Lung (tissue), 9 donors: ENCODE measurements at regions not wholly inside any gene's neighbourhood (a gene's known extent, or its start where the extent isn't known, plus 50 kb on each side); places are given as distances from the start of the nearest gene placed in this dataset.
"Not testable (repeated sequence)": the region's sequence is repeated elsewhere in the genome, so short reads cannot be mapped to it uniquely, and the experiment has no call there.

Experiments used
- ATAC-seq: fragments of 200-7000 bp; cut with Tn5 transposase; one replicate; pipeline ENCODE4 v1.9.1; 2020; ENCODE audit warnings: moderate number of reproducible peaks; ENCODE audit not compliant: insufficient read depth, low FRiP score
- DNase-seq, 3 donors: peaks; one replicate each; pipeline ENCODE4 v3.0.0-alpha.2; 2013 to 2017
- H3K27ac ChIP-seq, 2 donors: one replicate each; pipeline ENCODE4 v1.5.1; 2013; ENCODE audit warnings: mild to moderate bottlenecking in 2 of 2, moderate library complexity in 2 of 2, control low read depth in 1 of 2, inconsistent platforms in 1 of 2, low read depth in 1 of 2, low read length in 1 of 2
- H3K27me3 ChIP-seq, 3 donors: one replicate each; pipeline ENCODE4 v1.5.1; 2013; ENCODE audit warnings: low read length in 2 of 3; ENCODE audit not compliant: control insufficient read depth in 3 of 3, insufficient read depth in 3 of 3
- H3K36me3 ChIP-seq, 4 donors: one replicate each; pipeline ENCODE4 v1.5.1; 2013; ENCODE audit warnings: low read length in 4 of 4, mild to moderate bottlenecking in 1 of 4, moderate library complexity in 1 of 4; ENCODE audit not compliant: control insufficient read depth in 4 of 4, insufficient read depth in 4 of 4
- H3K4me1 ChIP-seq, 5 donors: one replicate each; pipeline ENCODE4 v1.5.1; 2013; ENCODE audit warnings: low read length in 5 of 5, mild to moderate bottlenecking in 2 of 5, moderate library complexity in 1 of 5; ENCODE audit not compliant: control insufficient read depth in 5 of 5, insufficient read depth in 5 of 5
- H3K4me3 ChIP-seq: one replicate; pipeline ENCODE4 v1.5.1; 2013; ENCODE audit warnings: mild to moderate bottlenecking, control low read depth, moderate library complexity
- H3K9ac ChIP-seq, 2 donors: one replicate each; pipeline ENCODE4 v1.5.1; 2013; ENCODE audit warnings: low read length in 2 of 2, control low read depth in 1 of 2; ENCODE audit not compliant: insufficient read depth in 1 of 2
- H3K9me3 ChIP-seq, 4 donors: one replicate each; pipeline ENCODE4 v1.5.1; 2013; ENCODE audit warnings: low read length in 3 of 4, mild to moderate bottlenecking in 1 of 4, moderate library complexity in 1 of 4; ENCODE audit not compliant: control insufficient read depth in 4 of 4, insufficient read depth in 3 of 4
- WGBS, 2 donors: extraction: QIAGEN DNeasy Blood & Tissue Kit; methylation state at CpG; one replicate each; pipeline ENCODE4 v1.1.7; 2013; 5-methylcytosine and 5-hydroxymethylcytosine counted together
- donor health status: Bipolar disorder and iron deficiency.
- donor health status: healthy.
- donor health status: DM: yes; HTN: yes; CAD: no.

DNA sequence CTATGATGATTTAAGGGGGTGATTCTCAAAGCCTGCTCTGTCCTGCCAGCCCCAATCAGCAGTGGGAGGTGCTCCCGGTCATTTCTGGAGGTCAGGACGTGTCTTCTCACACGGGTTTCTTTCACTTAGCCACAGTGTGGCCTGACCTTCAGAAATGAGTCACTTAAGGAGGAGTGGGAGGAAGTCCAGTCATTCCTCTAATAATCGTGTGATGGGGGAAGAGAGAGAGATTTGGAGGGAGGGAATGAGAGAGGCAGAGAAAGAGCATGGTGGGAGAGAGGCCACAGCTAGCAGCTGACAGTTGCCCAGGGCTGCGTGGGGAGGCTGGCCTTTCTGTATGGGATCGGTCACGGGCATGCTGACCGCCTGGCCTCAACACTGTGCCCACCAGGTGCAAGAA, 142.6 kb upstream of the ZNF469 start:
- not testable (repeated sequence) for H3K27ac ChIP-seq, ATAC-seq, H3K9me3 ChIP-seq, H3K27me3 ChIP-seq, H3K9ac ChIP-seq, H3K36me3 ChIP-seq, H3K4me3 ChIP-seq, DNase-seq
- 63 to 71% methylated on average over 8 of the region's 8 CpGs for WGBS, 2 donors
- H3K4me1 ChIP-seq, result peaks cover 0 to 14% (median 5%) of the 10 kb centered on the region in 5 donors

DNA sequence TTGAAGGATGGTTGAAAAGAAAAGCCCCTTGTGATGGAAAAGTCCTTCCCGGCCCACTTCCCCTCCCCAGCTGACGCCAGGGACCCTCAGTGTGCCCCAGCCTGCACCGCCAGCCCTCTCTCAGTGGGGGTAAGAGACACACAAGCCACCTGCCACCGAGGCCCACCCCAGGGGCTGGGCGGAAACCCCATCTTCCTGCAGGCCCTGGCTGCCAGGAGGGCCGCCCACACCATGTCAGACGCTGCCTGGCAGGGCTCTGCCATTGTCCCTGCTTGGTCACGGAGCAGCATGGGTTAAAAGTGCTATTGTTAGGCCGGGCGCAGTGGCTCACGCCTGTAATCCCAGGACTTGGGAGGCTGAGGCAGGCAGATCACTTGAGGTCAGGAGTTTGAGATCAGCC, 142.0 kb upstream of the ZNF469 start:
- not testable (repeated sequence) for H3K9me3 ChIP-seq, ATAC-seq, H3K36me3 ChIP-seq, H3K4me3 ChIP-seq, H3K4me1 ChIP-seq, DNase-seq, H3K27me3 ChIP-seq, H3K9ac ChIP-seq, H3K27ac ChIP-seq
- 70 to 71% methylated on average over 11 of the region's 11 CpGs for WGBS, 2 donors

DNA sequence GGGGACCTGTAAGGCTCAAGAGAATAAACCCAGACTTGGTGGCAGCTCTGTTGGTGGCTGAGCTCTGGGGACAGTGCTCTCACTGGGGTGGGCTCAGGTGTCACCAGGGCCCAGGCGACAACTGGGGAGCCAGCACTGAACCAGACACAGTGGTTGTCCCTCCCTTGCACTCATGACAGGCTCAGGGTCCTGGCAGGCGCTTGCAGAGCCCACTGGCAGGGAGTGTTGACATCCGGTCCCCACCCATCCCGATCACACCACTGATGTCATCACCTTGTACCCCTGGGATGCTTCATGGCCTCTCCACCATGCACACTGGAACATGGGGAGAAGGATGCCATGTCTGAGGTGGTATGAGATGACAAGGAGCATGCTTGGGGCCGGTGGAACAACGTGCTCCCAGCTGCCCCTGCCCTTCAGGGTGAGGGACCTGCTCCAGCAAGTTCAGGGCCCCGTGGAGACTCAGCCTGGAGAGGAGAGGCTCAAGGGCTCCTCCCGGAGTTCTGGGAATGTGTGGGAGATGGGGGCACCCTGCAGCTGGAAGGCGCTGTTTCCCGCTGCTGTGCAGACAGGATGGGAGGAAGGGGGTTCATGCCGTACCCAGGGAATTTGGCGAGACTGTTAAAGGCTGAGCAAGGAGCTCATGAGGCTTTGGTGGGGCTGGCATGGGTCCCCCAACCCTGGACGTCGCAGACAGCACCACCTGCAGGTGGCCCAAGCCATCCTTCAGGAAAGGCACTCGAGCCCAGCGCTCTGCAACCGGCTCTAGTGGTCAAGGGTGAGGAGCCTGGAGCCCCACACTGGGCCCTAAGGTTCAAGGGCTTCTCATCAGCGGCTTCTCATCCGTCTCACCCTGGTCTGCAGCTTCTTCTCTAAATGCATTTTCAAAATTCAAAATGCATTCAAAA, 141.1 kb upstream of the ZNF469 start:
- H3K27me3 ChIP-seq, DNase-seq, ATAC-seq, H3K4me3 ChIP-seq, H3K4me1 ChIP-seq, H3K27ac ChIP-seq, H3K36me3 ChIP-seq, H3K9me3 ChIP-seq, H3K9ac ChIP-seq: not testable (repeated sequence)
- WGBS, 2 donors, result 75 to 83% methylated on average over 17 to 19 of the region's 19 CpGs

DNA sequence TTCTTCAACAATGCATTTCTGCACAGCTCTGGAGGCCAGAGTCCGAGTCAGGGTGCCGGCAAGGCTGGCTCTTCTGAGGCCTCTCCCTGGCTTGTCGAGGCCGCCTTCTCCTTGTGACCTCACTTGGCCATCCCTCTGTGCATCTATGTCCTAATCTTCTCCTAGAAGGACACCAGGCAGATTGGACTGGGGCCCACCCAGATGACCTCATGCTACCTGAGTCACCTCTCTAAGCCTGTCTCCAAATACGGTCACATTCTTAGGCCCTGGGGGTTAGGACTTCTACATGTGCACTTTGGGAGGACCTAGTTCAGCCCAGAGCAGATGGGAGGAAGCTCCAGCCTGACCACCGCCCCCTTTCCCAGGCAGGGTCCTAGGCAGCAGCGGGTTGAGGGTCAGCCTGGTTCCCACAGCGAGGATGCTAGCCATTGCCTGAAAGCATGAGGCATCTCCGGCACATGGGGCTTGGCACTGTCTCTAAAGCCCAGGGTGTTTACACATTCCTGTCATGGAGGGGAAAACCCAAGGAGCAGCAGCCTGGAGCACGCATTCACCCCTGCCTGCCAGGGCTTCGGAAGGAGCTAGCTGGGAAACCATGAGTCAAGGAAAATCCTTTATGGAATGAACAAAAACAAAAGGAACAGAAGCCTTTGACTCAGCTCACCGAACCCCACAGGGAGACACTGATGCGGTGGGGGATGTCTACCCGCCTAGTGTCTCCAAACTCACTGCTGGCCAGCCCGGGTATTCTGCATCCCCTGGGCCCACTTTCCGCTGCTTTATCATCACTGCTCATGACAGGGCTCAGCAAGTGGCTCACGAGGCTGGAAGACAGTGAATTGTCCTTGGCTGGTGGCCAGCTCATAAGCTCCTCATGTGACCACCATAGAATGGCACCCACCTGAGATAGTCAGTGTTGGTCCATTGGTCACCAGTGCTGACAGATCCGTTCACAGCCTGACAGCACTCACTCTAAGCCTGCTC, 140.2 kb upstream of the ZNF469 start:
- H3K9me3 ChIP-seq, H3K27me3 ChIP-seq, ATAC-seq, H3K36me3 ChIP-seq, H3K4me1 ChIP-seq, H3K9ac ChIP-seq, H3K4me3 ChIP-seq: not testable (repeated sequence)
- peak in 1 of 3 donors; percentile 46 for DNase-seq
- 74 to 86% methylated on average over 18 of the region's 18 CpGs for WGBS, 2 donors
- peak overlapping the region; percentile 9 to 45 for H3K27ac ChIP-seq

DNA sequence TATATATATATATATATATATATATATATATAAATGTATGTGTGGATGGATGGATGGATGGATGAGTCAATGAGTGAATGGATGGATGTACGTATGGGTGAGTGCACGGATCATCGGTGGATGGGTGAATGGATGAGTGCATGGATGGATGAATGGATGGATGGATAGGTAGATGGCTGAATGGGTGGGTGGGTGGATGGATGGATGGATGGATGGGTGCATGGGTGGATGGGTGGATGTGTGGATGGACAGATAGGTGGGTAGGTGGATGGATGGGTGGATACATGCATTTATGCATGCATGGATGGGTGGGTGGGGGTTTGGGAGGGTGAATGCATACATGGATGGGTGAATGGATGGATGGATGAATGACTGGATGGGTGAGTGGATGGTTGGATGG, 138.8 kb upstream of the ZNF469 start:
- not testable (repeated sequence) for H3K9me3 ChIP-seq, H3K4me3 ChIP-seq, H3K27me3 ChIP-seq, H3K27ac ChIP-seq, H3K36me3 ChIP-seq, ATAC-seq, DNase-seq, H3K4me1 ChIP-seq, H3K9ac ChIP-seq
- 95 to 96% methylated on average over 3 of the region's 3 CpGs for WGBS, 2 donors

DNA sequence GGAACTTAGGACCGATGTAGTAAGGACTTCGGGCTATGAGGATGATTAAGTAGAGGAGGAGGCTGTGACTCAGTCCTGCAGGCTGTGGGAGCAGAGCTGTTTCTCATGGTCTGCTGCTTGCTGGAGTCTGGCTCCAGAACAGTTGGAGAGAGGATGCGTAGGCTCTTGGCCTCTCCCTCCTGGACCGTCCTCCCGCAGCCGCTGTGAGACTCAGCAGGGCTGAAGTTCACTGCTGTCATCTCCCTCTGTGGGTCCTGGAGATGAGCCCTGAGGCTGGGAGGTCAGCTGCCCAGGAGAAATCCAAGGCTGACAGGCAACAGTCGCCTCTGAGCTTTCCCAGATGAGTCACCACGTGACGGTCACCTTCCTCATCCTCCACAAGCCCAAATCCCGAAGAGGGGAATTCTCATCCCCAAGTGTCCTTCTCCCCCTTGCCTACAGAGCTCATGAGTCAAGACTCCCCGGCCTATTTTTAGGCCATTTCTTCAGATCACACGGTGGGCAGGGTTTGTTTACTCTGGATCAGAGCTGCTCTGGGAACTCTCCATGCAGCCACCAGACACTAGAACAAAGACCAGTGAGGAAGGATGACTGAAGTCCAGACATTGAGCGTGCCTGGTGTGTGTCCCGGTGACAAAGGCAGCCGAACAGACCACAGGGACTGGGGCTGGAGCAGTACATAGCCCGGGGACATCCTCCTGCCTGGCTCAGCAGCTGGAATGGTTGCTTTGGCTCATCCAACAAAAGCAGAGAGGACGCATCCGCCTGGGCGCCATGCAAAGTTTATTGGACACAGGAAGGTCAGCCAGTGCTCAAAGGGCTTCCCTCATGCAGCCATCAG, 137.3 kb upstream of the ZNF469 start:
- H3K4me1 ChIP-seq, H3K4me3 ChIP-seq, DNase-seq, H3K9ac ChIP-seq, H3K27me3 ChIP-seq, H3K9me3 ChIP-seq, H3K36me3 ChIP-seq: not testable (repeated sequence)
- 61 to 73% methylated on average over 18 to 19 of the region's 19 CpGs for WGBS, 2 donors
- ATAC-seq, result peak; percentile 75
- peak overlapping the region in 1 of 2 donors; percentile 4 for H3K27ac ChIP-seq

DNA sequence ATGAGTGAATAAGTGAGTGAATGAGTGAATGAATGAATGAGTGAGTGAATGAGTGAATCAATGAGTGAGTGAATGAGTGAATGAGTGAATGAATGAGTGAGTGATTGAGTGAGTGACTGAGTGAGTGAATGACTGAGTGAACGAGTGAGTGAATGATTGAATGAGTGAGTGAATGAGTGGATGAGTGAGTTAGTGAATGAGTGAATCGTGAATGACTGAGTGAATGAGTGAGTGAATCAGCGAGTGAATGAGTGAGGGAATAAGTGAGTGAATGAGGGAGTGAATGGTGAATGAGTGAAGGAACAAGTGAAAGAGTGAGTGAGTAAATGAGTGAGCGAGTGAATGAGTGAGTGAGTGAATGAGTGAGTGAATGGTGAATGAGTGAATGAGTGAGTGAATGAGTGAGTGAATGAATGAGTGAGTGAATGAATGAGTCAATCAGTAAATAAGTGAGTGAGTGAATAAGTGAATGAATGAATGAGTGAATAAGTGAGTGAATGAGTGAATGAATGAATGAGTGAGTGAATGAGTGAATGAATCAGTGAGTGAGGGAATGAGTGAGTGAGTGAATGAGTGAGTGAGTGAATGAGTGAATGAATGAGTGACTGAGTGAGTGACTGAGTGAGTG, 135.7 kb upstream of the ZNF469 start:
- not testable (repeated sequence) for H3K27ac ChIP-seq, H3K9ac ChIP-seq, DNase-seq, ATAC-seq, H3K4me3 ChIP-seq, H3K4me1 ChIP-seq, H3K27me3 ChIP-seq, H3K36me3 ChIP-seq, H3K9me3 ChIP-seq
- 95% methylated on average over 4 of the region's 4 CpGs for WGBS, 2 donors
